GM21390 (cell line): ENCODE measurements at regions not wholly inside any gene's neighbourhood (a gene's known extent, or its start where the extent isn't known, plus 50 kb on each side); places are given as distances from the start of the nearest gene placed in this dataset.

Source experiments
- ATAC-seq: cut with Tn5 transposase; IDR thresholded peaks from one replicate; pipeline ENCODE4 v1.9.1; 2021; ENCODE audit not compliant: unreplicated experiment

DNA sequence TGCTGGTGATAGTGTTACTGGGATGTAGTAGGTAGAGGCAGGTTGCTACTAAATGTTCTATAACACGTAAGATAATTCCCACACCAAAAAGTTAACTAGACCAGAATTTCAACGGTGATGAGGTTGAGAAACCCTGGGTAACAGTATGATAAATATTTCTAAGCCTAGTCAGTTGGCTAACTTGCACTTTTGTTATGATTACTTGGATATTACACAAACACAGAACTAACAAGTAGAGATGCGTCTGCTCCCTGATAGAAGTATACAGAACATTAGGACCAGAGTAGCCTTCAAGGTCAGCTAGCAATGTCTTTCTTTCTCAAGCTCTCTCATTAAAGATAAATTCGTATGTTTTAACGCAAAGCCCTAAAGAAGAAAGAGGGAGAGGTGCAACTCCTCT is 86.2 kb upstream of the FZD8 start:
- ATAC-seq = no peak

DNA sequence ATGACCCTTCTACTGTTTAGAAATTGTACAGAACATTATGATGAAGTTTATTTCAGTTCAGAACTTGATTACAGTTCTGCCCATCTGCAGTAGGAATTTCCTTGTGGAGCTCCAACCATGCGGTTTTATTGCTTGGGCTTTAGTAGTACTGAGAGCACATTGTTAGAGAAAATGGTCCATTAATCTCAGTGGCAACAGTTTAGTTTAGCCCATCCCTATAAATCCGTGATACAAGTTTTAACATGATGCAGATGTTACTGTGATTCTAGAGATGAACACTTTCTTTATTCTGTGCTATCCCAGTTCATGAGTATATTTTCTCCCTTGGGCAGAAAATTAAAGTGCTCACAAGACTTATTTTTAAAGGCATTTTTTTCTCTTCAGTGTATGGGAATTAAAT is 84.8 kb upstream of the FZD8 start:
- ATAC-seq = no peak

GRCh38 chr10:35723992-35724391 is 81.9 kb upstream of the FZD8 start:
- no peak for ATAC-seq

DNA sequence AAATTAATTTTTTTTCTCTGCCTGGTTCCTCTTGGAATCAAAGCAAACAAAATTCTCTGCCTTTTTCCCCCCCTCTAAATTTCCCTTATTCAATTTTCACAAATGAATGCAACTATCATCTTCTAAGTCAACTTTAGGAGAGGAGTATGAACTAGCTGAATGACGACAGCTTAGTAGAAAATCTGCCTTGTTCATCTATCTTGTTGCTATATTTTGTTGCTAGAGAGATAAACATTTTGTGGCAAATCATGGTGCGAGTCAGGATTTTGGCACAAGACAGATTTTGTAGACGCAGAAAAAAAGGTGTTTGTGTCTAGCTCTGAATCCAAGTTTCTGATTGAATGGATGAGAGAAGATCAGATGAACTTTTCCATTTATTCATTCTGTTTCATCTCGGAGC is 81.0 kb upstream of the FZD8 start:
- no peak for ATAC-seq

DNA sequence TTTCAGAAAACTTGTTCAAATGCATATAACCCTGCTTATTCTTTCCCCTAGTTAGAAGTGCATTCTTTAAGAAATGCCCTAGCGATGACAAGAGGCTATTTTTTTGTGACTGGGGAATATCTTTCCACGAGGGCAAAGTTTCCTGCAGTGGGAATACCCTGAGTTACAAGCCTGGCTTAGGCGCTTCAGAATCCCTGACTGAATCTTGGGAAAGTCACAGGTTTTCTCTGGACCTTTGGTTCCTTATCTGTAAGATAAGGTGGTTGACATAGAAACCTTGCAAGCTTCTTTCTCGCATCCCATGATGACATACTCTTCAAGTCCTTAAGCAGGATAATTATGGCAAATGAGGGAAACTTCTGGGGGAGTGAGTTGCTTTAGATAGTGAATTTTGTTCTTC is 80.5 kb upstream of the FZD8 start:
- ATAC-seq = no peak

- ATAC-seq = no peak
These were observed 80.1 kb upstream of the FZD8 start for GRCh38 chr10:35722226-35722625.

- ATAC-seq = no peak
These were observed 78.3 kb upstream of the FZD8 start for GRCh38 chr10:35720366-35720765.

GRCh38 chr10:35716776-35717175 is 74.7 kb upstream of the FZD8 start:
- no peak for ATAC-seq

DNA sequence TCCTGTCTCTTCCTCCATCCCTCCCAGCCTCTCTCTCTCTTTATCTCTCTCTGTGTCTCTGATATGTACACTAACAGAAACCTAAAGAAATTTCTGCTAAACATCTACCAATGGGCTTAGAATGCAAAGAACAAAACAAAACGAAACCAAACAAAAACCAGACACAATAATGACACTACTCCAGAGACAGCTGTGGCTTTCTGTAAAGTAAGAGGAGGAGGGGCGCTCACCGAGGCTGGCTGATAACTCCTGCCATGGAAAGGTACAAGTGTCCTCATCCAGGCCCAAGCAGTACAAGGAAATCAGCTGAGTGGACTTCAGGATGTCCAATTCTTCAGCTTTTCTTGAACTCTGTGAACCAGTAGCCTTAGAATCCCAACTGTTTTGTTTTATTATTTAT is 70.4 kb upstream of the FZD8 start:
- ATAC-seq = no peak

DNA sequence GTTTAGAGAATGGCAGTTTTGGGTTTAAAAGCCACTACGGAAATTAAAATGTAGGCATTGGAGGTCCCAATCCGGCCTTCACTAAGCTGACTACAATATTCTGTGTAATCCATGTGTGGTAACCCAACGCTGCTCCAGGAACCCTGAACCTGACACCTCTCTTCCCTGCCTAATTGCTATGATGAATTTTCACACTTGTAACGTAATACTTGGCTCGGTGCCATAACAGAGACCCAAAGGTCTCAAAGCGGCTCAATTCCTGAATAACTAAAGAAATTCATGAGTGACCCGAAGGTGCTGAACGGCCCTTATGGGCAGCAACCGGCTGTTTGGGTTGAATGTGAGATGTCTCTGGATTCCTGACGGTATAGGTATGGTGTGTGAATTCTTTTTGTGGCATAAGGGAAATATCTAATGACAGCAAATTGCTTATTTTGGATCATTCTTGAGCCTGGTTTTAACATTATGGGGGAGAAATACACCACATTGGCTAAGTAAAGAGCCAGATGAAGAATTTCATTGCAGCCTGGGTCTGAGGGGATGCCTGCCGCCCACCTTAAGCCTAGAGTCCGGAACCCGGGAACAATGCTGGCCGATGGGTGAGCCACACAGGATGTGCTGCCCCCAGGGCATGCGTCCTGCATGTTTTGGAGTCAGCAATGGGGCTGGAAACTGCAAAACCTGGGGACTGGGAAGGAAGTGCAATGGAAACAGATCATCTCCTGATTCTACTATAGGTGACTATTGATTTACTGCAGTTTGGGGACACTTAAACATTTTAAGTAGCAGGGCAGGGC is 69.7 kb upstream of the FZD8 start:
- no peak for ATAC-seq

DNA sequence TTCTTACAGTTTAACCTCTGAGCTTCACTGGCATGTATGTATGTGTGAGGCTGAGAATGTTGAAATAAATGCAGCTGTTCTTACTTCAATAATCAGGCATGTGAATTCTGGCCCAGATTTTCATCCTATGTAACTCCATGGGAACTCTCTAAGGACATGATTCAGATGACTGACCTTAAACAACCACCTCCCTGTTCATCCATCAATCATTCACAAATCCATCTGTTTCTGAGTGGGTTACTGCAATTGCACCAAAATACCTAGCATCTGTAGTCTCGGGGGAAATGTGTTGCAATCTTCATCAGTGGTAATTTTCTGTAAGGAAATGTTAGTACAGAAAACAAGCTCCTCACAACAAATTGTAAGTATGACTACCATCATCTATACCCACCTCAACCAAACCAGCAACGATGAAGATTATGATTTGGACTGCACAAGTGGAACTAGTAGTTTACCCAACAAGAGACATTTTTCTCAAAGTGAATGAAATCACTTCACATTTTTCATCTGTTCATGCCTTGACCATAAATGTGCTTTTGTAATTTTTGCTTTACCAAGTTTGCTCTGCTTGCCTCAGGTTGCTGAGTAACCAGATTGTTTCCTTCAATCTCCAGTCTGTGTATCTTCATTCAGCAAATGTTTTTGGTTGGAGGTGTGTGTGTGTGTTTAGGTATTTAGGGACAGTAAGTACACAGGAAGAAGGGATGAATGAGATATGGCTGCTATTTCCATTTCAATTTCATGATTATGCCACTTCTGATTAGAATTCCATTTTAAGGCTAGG is 65.7 kb upstream of the FZD8 start:
- ATAC-seq = no peak

GRCh38 chr10:35706959-35707358 is 64.9 kb upstream of the FZD8 start:
- no peak for ATAC-seq

GRCh38 chr10:35705671-35706070 is 63.6 kb upstream of the FZD8 start:
- no peak for ATAC-seq

DNA sequence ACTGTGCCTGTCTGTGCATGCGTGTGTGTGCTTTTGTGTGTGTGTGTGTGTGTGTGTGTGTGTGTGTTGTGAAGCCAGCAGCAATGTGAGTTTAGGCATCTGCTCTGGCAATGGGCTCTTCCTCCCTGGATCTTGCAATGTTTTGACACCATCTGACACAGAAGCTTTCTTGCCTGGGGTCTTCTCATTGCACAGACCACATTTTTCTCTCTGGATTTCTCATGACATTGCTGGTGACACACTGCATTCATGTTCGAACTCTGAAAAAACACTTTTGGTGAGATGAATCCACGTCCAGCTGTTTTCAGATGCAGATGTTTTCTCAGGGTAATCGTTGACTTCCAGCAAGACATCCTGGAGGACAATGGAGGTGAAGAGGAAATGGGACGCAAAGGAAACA is 63.0 kb upstream of the FZD8 start:
- ATAC-seq = no peak

GRCh38 chr10:35704401-35704800 is 62.3 kb upstream of the FZD8 start:
- ATAC-seq = no peak

DNA sequence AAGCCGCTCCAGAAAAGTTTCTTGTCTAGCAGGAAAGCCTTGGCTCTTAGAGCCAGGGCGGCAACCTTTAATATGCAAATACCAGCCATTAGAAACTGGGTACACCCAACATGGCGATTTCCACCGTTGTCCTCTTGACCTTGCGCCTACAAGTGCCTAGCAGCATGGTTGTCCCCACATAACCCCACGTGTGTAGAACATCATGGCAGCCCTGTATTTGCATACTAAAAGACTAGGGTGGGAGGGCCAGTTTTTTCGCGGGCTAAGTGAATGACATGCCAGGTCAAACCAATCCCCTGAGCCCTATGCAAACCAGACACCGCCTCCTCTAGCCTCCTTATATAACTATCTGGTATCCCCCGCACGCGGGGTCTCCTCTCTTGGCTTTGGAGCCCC is 58.4 kb upstream of the FZD8 start:
- ATAC-seq = no peak

GRCh38 chr10:35699848-35700486 is 57.9 kb upstream of the FZD8 start:
- no peak for ATAC-seq

DNA sequence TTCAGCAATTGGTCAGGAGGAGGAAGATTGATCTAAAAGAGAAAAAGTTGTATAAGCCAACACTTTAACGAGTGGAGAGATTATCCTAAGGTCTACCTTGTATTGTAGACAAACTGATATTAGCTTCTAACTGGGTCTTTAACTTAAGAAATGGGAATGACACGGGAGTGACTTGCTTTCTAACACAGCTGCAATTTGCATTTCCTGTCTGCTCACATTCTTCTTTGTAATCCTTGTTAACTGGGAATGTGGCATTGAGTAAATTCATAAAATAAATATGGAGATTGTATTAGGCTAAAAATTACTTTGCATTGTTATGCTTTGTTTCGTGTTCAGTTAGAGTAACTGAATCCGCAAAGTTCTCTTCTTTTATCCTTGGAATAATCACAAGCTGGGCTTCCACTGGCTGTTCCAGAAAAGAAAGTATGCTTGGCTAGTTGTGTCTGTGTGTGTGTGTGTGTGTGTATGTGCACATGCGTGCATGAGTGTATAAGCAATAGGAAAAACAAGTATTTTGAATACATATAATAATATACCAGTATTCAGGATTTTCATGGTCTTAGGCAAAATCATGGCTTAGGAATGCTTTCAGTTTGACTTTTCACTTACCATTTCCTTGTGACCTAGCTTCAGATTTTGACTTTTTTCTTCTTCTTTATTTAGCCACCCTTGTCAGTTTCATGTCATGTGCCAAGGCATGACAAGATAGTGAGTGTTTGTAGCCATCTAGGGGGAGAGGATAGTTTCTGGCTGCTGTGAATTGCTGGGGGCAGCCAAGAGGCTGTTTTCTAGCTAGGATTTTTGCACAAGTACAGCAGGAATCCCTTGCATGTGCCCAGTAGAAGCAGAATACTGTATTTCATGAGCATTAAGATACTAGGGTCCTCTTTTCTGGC is 54.5 kb upstream of the FZD8 start:
- ATAC-seq = no peak

GRCh38 chr10:35693800-35694199 is 51.7 kb upstream of the FZD8 start:
- no peak for ATAC-seq
